HL-60 (cell line): ENCODE measurements at regions not wholly inside any gene's neighbourhood (a gene's known extent, or its start where the extent isn't known, plus 50 kb on each side); places are given as distances from the start of the nearest gene placed in this dataset.

Experiments
- DNase-seq, 2 experiments: peaks; one replicate each; pipeline ENCODE4 v3.0.0-alpha.2; 2010 to 2020; ENCODE audit warnings: low read depth in 1 of 2, low spot score in 1 of 2
- H3K27ac ChIP-seq: fragments of 250-450 bp; sonication (Bioruptor Pico); replicated peaks from 2 replicates; pipeline ENCODE4 v1.5.1; 2020; ENCODE audit warnings: mild to moderate bottlenecking, moderate library complexity
- H3K27me3 ChIP-seq: fragments of 250-450 bp; sonication (Bioruptor Pico); 2 replicates; pipeline ENCODE4 v1.5.1; 2021; ENCODE audit warnings: mild to moderate bottlenecking, moderate library complexity; ENCODE audit not compliant: insufficient read depth, poor library complexity, severe bottlenecking
- H3K4me3 ChIP-seq: replicated peaks from 2 replicates; pipeline ENCODE4 v1.5.1; 2011; ENCODE audit warnings: mild to moderate bottlenecking, control low read depth, low read length; ENCODE audit not compliant: insufficient read depth
- GABPA ChIP-seq: IDR thresholded peaks from 2 replicates; pipeline ENCODE4 v1.6.1; 2012; ENCODE audit warnings: low read depth
- POLR2AphosphoS5 ChIP-seq: IDR thresholded peaks from 2 replicates; pipeline ENCODE4 v1.6.1; 2012; ENCODE audit warnings: low read depth
- SPI1 ChIP-seq: IDR thresholded peaks from 2 replicates; pipeline ENCODE4 v1.6.1; 2012; ENCODE audit warnings: low read depth, mild to moderate bottlenecking, borderline replicate concordance
- TF ChIP-seq, protein P1 (sequence below): IDR thresholded peaks from one replicate; pipeline ENCODE4 v1.5.1; 2011; ENCODE audit warnings: low read length, control low read depth, inconsistent platforms; ENCODE audit not compliant: insufficient read depth
- TF ChIP-seq, protein P2 (sequence below): IDR thresholded peaks from 2 replicates; pipeline ENCODE4 v1.6.1; 2012; ENCODE audit warnings: low read depth; ENCODE audit not compliant: insufficient replicate concordance

DNA sequence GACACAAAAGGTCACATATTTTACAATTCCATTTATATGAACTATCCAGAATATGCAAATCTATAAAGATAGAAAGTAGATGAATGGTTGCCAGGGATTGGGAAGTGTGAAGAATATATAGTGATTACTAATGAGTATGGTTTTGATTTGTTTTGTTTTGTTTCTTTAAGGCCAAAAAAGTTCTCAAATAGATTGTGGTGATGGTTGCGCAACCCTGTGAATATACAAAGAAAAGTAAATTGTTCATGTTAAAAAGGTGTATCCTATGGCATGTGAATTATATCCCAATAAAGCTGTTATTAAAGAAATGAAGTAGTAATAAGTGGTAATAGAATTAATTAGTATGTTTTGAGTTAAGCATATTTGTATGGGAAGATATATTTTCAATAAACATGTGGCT is 431.8 kb upstream of the CNTN4 start:
- Histone ChIP-seq H3K27me3 (no peaks in the 10 kb centered on the region), H3K4me3 (no peak overlapping the region), H3K27ac (no peak overlapping the region)
- no peak for DNase-seq
- TF ChIP-seq SPI1: no peak
- TF ChIP-seq, protein P1, sequence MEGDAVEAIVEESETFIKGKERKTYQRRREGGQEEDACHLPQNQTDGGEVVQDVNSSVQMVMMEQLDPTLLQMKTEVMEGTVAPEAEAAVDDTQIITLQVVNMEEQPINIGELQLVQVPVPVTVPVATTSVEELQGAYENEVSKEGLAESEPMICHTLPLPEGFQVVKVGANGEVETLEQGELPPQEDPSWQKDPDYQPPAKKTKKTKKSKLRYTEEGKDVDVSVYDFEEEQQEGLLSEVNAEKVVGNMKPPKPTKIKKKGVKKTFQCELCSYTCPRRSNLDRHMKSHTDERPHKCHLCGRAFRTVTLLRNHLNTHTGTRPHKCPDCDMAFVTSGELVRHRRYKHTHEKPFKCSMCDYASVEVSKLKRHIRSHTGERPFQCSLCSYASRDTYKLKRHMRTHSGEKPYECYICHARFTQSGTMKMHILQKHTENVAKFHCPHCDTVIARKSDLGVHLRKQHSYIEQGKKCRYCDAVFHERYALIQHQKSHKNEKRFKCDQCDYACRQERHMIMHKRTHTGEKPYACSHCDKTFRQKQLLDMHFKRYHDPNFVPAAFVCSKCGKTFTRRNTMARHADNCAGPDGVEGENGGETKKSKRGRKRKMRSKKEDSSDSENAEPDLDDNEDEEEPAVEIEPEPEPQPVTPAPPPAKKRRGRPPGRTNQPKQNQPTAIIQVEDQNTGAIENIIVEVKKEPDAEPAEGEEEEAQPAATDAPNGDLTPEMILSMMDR: no peak
- TF ChIP-seq, protein P2, sequence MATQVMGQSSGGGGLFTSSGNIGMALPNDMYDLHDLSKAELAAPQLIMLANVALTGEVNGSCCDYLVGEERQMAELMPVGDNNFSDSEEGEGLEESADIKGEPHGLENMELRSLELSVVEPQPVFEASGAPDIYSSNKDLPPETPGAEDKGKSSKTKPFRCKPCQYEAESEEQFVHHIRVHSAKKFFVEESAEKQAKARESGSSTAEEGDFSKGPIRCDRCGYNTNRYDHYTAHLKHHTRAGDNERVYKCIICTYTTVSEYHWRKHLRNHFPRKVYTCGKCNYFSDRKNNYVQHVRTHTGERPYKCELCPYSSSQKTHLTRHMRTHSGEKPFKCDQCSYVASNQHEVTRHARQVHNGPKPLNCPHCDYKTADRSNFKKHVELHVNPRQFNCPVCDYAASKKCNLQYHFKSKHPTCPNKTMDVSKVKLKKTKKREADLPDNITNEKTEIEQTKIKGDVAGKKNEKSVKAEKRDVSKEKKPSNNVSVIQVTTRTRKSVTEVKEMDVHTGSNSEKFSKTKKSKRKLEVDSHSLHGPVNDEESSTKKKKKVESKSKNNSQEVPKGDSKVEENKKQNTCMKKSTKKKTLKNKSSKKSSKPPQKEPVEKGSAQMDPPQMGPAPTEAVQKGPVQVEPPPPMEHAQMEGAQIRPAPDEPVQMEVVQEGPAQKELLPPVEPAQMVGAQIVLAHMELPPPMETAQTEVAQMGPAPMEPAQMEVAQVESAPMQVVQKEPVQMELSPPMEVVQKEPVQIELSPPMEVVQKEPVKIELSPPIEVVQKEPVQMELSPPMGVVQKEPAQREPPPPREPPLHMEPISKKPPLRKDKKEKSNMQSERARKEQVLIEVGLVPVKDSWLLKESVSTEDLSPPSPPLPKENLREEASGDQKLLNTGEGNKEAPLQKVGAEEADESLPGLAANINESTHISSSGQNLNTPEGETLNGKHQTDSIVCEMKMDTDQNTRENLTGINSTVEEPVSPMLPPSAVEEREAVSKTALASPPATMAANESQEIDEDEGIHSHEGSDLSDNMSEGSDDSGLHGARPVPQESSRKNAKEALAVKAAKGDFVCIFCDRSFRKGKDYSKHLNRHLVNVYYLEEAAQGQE: no peak
- no peak for TF ChIP-seq POLR2AphosphoS5

DNA sequence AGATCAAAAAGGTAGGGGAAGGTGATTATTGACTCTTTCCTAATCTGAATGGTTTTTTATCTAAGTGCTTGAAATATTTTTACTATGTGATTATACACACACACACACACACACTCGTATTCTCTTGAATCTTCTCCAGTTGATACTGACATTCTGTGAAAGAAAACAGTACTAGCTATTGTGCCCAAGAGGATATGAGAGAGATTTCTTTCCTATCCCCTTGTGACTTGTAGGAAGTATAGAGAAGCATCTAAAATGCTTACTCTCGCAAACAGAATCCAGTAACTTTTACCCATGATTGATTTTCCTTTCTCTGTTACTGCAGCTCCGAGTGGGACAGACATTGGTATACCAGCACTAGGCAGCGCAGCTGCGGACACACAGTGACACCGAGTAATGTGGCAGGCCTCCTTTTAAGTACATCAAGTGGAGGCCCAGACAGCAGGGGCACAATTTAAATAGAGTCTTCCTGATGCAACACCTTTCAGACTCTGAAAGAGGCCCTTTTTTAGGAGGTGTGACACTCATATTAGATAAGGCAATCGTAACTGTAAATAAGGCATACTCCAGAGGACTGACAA is 421.0 kb upstream of the CNTN4 start:
- TF ChIP-seq, protein P2: no peak
- TF ChIP-seq SPI1 (no peak), POLR2AphosphoS5 (no peak), GABPA (no peak)
- TF ChIP-seq, protein P1: no peak
- no peak for DNase-seq

DNA sequence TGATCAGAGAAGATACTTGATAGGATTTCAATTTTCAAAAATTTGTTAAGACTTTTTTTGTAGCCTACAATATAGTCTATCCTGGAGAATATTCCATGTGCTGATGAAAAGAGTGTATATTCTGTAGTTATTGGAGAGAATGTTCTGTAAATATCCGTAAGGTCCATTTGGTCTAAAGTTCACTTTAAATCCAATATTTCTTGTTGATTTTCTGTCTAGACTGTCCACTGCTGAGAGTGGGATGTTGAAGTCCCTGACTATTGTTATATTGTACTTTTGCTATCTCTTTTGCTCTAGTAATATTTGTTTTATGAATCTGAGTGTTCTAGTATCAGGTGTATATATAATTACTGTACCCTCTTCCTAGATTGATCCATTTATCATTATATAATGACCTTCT is 406.2 kb upstream of the CNTN4 start:
- DNase-seq: no peak

More for the DNA sequence above, 421.0 kb upstream of the CNTN4 start:
- H3K27me3 ChIP-seq: no peaks in the 10 kb centered on the region
- H3K27ac ChIP-seq: no peak overlapping the region
- no peak overlapping the region for H3K4me3 ChIP-seq

DNA sequence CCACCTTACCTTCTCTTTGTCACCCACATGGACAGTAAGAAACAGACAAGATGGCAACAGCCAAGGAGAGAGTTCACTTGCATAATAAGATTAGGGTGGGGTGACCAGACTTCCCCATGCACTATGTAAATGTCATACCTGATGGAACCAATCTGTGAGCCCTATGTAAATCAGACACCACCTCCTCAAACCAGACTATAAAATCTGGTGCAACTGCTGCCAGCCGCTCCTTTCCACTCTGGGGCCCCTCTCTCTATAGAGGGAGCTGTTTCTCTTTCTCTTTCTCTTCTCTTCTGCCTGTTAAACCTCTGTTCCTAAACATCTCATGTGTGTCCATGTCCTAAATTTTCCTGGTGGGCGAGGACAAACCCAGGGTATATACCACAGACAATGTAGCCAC is 405.5 kb upstream of the CNTN4 start:
- no peak overlapping the region for H3K4me3 ChIP-seq
- TF ChIP-seq, protein P1: no peak
- no peak for TF ChIP-seq GABPA
- no peak for TF ChIP-seq POLR2AphosphoS5
- TF ChIP-seq, protein P2: no peak
- TF ChIP-seq SPI1: no peak

More for the DNA sequence above, 406.2 kb upstream of the CNTN4 start:
- Histone ChIP-seq H3K27me3 (no peaks in the 10 kb centered on the region), H3K4me3 (no peak overlapping the region), H3K27ac (no peak overlapping the region)
- TF ChIP-seq, protein P1: no peak

More for the DNA sequence above, 405.5 kb upstream of the CNTN4 start:
- no peak for DNase-seq
- H3K27ac ChIP-seq: no peak overlapping the region
- no peaks in the 10 kb centered on the region for H3K27me3 ChIP-seq
